ENCODE measurements at regions not wholly inside any gene's neighbourhood (a gene's known extent, or its start where the extent isn't known, plus 50 kb on each side); places are given as distances from the start of the nearest gene placed in this dataset.

GRCh38 chr6:40764726-40765125, 177.6 kb upstream of the LRFN2 start:
- Histone ChIP-seq H3K4ac (replicated peaks; ENCODE audit: insufficient read length, low read depth, low read length) (no peak overlapping the region), H3K56ac (replicated peaks; ENCODE audit: insufficient read length, low read depth, low read length) (no peak overlapping the region), H3K9ac (replicated peaks in 1 of 4; ENCODE audit: extremely low read depth in 1 of 4, low read depth in 3 of 4, low read length in 3 of 4) (no peak overlapping the region), H3K23ac (ENCODE audit: insufficient read length) (no peak overlapping the region), H2BK12ac (ENCODE audit: low read depth, low read length) (no peak overlapping the region), H2AFZ (ENCODE audit: low read length) (no peak overlapping the region), H3K27ac (ENCODE audit: low read depth, low read length) (no peak overlapping the region), H3K36me3 (ENCODE audit: control insufficient read depth in 2 of 4, insufficient read depth in 4 of 4, low read length in 3 of 4) (no peaks in the 10 kb centered on the region), H2BK20ac (ENCODE audit: low read length) (no peak overlapping the region), H2BK5ac (ENCODE audit: low read depth, low read length) (no peak overlapping the region), H2BK120ac (replicated peaks; ENCODE audit: low read depth, low read length) (no peak overlapping the region), H3K79me2 (ENCODE audit: control insufficient read depth in 1 of 2, insufficient read depth in 2 of 2, low read length in 2 of 2) (no peaks in the 10 kb centered on the region), H3K23me2 (ENCODE audit: low read depth, low read length) (no peaks in the 10 kb centered on the region), H4K8ac (ENCODE audit: extremely low read depth, insufficient read depth, low read length) (no peak overlapping the region), H3K79me1 (ENCODE audit: low read depth, low read length) (no peaks in the 10 kb centered on the region), H2AK5ac (ENCODE audit: low read depth, low read length) (no peak overlapping the region), H3K18ac (ENCODE audit: extremely low read depth, low read length) (no peak overlapping the region), H4K5ac (ENCODE audit: insufficient read length, low read depth, low read length) (no peak overlapping the region), H3K9me3 (ENCODE audit: insufficient read depth in 2 of 2, low read depth in 1 of 2, low read length in 1 of 2) (no peaks in the 10 kb centered on the region), H3K4me1 (replicated peaks in 1 of 4; ENCODE audit: control insufficient read depth in 3 of 4, insufficient read depth in 4 of 4, low read length in 3 of 4) (no peaks in the 10 kb centered on the region), H4K91ac (replicated peaks; ENCODE audit: insufficient read length, low read length) (no peak overlapping the region), H3K27me3 (replicated peaks in 1 of 4; ENCODE audit: control insufficient read depth in 3 of 4, extremely low read depth in 1 of 4, insufficient read depth in 3 of 4, low read length in 3 of 4) (no peaks in the 10 kb centered on the region; a peak in 1 of 7 replicates), H4K20me1 (replicated peaks in 1 of 2; ENCODE audit: control insufficient read depth in 1 of 2, insufficient read depth in 2 of 2, low read length in 2 of 2) (no peaks in the 10 kb centered on the region), H3K4me2 (ENCODE audit: insufficient read depth in 1 of 2, low read depth in 2 of 2, low read length in 2 of 2) (no peak overlapping the region), H3K14ac (ENCODE audit: insufficient read length) (no peak overlapping the region), H3K4me3 (ENCODE audit: extremely low read depth in 1 of 4, insufficient read depth in 2 of 4, low read depth in 3 of 4, low read length in 4 of 4) (no peak overlapping the region), H2BK15ac (ENCODE audit: low read length) (0 out of 2 replicates have a peak overlapping the region, but pooled peaks have one; percentile 72)
- TF ChIP-seq SP4 (IDR thresholded peaks at IDR 0.05; ENCODE audit: low read length) (no peak), TAF7 (optimal IDR thresholded peaks at IDR 0.05; ENCODE audit: borderline replicate concordance, low read depth, low read length) (no peak), E2F6 (IDR thresholded peaks at IDR 0.05) (no peak)
- POLR2A ChIA-PET (ENCODE audit: partially characterized antibody) = no interaction called here
- no peak for DNase-seq (ENCODE audit: low read depth in 1 of 2, low spot score in 2 of 2)
- WGBS, 2 experiments (ENCODE audit: extremely low coverage in 1 of 2, insufficient coverage in 1 of 2, insufficient read length in 1 of 2, insufficient replicate concordance in 2 of 2, low coverage in 1 of 2, low lambda C conversion rate in 2 of 2, missing lambda C conversion rate in 1 of 2) = 82% methylated on average over 1 of the region's 1 CpG; no CpG with 5 or more reads in 1 of the 2 experiments
- FAIRE-seq = no peak
- CTCF ChIA-PET (ENCODE audit: partially characterized antibody) = no interaction called here
